ENCODE measurements at regions not wholly inside any gene's neighbourhood (a gene's known extent, or its start where the extent isn't known, plus 50 kb on each side); places are given as distances from the start of the nearest gene placed in this dataset.
"Not testable (repeated sequence)": the region's sequence is repeated elsewhere in the genome, so short reads cannot be mapped to it uniquely, and the experiment has no call there.

DNA sequence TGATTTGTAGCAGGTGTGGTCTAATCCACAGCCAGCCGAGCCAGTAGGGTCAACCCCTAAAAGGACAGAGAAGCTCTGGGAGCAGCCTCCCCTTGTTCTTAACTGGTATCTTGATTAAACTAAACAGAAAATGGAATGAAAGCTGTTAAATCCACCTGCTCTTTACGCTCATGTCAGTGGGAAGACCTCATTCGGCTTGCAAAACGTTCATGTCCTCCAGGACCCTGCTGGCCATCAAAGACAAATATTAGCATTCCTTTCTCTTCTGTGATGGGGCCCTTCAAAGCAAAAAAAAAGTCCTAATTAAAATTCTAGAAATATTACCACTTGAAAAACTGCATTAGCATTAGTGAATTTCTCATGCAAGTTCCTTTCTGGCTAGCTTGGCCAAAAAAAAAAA lies 355.0 kb downstream of the ANAPC1 start:
- H3K4me3 Mint-ChIP-seq; H3K27me3 Mint-ChIP-seq (ENCODE audit: insufficient read depth); H3K9me3 Mint-ChIP-seq; H3K27ac Mint-ChIP-seq; H3K36me3 Mint-ChIP-seq (ENCODE audit: low read depth); DNase-seq (ENCODE audit: low spot score); intact Hi-C loops (cut with micrococcal nuclease): not testable (repeated sequence)
- H3K4me1 Mint-ChIP-seq (ENCODE audit: low read depth): peaks cover 30% of the 10 kb centered on the region

DNA sequence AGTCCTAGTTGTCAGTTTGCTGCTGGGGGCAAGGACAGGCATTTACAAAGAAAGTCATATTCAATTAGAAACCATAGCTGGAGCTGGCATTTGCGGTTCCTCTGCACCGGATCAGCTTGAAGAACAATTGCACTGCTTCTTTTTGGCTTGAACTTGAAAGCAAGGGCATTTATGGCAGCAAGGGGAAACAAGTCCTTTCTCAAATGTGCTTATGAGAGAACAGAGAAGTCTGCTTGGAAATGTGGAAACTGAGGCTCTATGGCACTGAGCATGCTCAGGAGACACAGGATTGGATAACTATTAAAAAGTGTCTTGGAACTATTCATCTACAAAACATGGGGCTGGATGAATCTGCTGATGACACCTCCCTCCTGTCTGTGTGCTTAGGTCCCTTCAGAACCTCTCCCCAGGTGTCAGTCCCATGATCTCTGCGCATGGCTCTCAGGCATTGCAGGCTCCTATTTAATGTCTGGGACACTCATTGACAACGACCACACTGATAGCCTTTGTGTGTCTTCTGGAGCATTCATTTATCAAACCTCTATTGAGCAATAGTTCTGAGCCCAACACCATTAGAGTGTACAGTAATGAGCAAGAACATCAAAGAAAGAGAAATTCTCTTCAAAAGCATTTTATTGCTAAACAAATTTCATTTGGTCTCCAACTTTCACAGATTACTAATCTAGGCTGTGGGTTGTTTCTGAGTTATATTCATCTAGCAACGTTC lies 353.6 kb downstream of the ANAPC1 start:
- intact Hi-C loops (cut with micrococcal nuclease); H3K9me3 Mint-ChIP-seq; H3K4me3 Mint-ChIP-seq: not testable (repeated sequence)

DNA sequence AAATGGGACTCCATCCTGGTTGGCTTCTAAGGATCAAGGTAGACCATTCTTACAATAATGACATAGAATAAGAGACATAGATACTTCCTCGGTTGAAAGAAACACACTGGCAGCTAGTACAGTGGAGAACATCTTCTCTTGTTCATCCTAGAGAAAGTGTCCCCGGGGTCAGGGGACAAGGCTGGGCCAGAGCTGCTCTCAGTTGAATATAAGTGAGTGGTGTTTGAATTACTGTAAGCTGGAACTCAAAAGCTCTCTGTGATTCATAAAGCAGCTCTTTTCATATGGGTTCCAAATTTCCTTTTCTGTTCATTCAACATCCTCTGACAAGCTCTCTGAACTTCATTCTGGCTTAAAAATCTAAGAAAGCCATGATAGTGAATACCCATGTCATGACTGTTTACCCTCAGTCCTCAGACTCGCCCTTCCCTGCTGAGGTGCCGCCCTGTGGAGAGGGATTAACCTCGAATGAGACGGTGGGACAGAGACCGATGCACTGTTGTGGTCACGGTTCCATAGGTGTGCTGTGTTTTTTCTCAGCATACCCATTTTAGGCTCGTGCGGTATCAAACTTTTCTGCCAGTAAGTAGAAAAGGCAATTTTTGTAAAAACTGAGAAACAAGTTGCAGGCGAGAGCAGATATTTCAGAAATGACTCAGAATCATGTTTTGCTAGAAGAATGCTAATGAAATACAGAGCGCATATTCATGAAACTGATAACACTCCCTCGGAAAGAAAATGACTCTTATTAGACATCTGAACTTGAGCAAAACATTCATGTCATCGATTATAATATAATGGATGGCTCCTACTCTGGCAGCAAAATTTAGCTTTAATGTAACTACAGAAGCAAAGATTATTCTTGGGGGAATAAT lies 351.1 kb downstream of the ANAPC1 start:
- Mint-ChIP-seq H3K36me3 (ENCODE audit: low read depth) (peaks cover 12% of the 10 kb centered on the region), H3K4me1 (ENCODE audit: low read depth) (peaks cover 46% of the 10 kb centered on the region), H3K4me3 (peak overlapping the region; percentile 74), H3K27ac (peak overlapping the region; percentile 96)
- H3K9me3 Mint-ChIP-seq; intact Hi-C loops (cut with micrococcal nuclease); H3K27me3 Mint-ChIP-seq (ENCODE audit: insufficient read depth): not testable (repeated sequence)
- DNase-seq (ENCODE audit: low spot score): peak; percentile 30

More for the DNA sequence above, 353.6 kb downstream of the ANAPC1 start:
- H3K36me3 Mint-ChIP-seq (ENCODE audit: low read depth); H3K27ac Mint-ChIP-seq; H3K27me3 Mint-ChIP-seq (ENCODE audit: insufficient read depth); DNase-seq (ENCODE audit: low spot score): not testable (repeated sequence)
- peaks cover 33% of the 10 kb centered on the region for H3K4me1 Mint-ChIP-seq (ENCODE audit: low read depth)

GRCh38 chr2:111533557-111534247 lies 350.3 kb downstream of the ANAPC1 start:
- peaks cover 10% of the 10 kb centered on the region for H3K36me3 Mint-ChIP-seq (ENCODE audit: low read depth)
- peak overlapping the region; percentile 85 for H3K27ac Mint-ChIP-seq
- peaks cover 42% of the 10 kb centered on the region for H3K4me1 Mint-ChIP-seq (ENCODE audit: low read depth)
- DNase-seq (ENCODE audit: low spot score); H3K9me3 Mint-ChIP-seq; intact Hi-C loops (cut with micrococcal nuclease); H3K27me3 Mint-ChIP-seq (ENCODE audit: insufficient read depth): not testable (repeated sequence)
- H3K4me3 Mint-ChIP-seq: peak overlapping the region; percentile 52

GRCh38 chr2:111534910-111535352 lies 349.1 kb downstream of the ANAPC1 start:
- intact Hi-C loops (cut with micrococcal nuclease): no loop called here
- Mint-ChIP-seq H3K4me1 (ENCODE audit: low read depth) (peaks cover 42% of the 10 kb centered on the region), H3K36me3 (ENCODE audit: low read depth) (peaks cover 10% of the 10 kb centered on the region), H3K9me3 (peaks cover 8% of the 10 kb centered on the region), H3K27me3 (ENCODE audit: insufficient read depth) (no peaks in the 10 kb centered on the region), H3K27ac (peak overlapping the region; percentile 45), H3K4me3 (peak overlapping the region; percentile 29)
- no peak for DNase-seq (ENCODE audit: low spot score)

GRCh38 chr2:111535404-111535803 lies 348.6 kb downstream of the ANAPC1 start:
- no peak overlapping the region for H3K27ac Mint-ChIP-seq
- H3K4me1 Mint-ChIP-seq (ENCODE audit: low read depth): peaks cover 40% of the 10 kb centered on the region
- intact Hi-C loops (cut with micrococcal nuclease): no loop called here
- no peak overlapping the region for H3K4me3 Mint-ChIP-seq
- no peak for DNase-seq (ENCODE audit: low spot score)
- H3K36me3 Mint-ChIP-seq (ENCODE audit: low read depth): peaks cover 10% of the 10 kb centered on the region
- no peaks in the 10 kb centered on the region for H3K27me3 Mint-ChIP-seq (ENCODE audit: insufficient read depth)
- H3K9me3 Mint-ChIP-seq: peaks cover 8% of the 10 kb centered on the region

DNA sequence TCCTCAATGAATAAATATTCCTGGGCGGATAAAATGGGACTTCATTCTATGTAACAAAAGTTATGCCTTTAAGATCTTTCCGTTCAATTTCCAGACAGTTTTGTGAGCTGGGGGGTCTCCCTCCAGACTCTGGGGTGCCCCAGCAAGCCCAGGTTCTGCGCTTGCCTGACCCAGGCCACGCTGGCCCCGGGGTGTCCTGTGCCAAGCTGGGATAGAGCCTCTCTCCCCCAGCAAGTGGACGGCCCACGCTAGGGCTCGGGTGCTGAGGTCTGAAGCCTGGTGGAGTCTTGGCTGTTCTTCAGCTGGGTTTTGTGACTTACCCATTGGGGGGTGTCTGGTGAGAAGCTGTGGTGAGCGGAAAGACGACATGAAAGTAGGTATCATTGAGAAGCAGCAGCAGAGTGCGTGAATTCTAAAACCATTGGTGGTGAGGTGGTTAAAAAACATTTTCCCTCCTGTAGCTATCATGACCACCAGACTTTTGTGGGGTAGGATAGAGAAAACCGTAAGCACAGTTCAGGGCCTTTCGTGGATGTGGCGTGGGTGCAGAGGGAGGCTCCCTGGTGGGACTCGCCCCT lies 346.8 kb downstream of the ANAPC1 start:
- Mint-ChIP-seq H3K4me3 (no peak overlapping the region), H3K4me1 (ENCODE audit: low read depth) (peaks cover 38% of the 10 kb centered on the region), H3K36me3 (ENCODE audit: low read depth) (peaks cover 10% of the 10 kb centered on the region), H3K27me3 (ENCODE audit: insufficient read depth) (no peaks in the 10 kb centered on the region), H3K27ac (no peak overlapping the region), H3K9me3 (peaks cover 8% of the 10 kb centered on the region)
- intact Hi-C loops (cut with micrococcal nuclease): no loop called here
- no peak for DNase-seq (ENCODE audit: low spot score)

DNA sequence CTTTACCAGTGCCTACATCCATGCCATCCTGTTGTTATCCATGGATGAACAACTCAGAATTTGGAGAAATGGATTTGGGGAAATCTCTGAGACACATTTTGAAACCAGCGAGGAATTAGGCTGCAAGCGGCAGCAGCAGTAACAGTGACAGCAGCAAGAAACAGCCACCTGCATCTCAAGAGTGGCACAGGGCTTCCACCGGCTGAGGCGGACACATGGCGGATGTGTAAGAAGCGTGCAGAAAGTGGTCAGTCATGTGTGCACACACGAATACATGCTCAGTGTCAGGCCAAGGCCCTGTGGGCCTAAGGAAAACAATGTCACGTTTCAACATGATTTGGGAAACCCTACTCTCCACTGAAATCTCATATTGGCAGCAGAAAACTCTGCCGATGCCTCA lies 344.0 kb downstream of the ANAPC1 start:
- H3K4me1 Mint-ChIP-seq (ENCODE audit: low read depth): peaks cover 18% of the 10 kb centered on the region
- intact Hi-C loops (cut with micrococcal nuclease): not testable (repeated sequence)

DNA sequence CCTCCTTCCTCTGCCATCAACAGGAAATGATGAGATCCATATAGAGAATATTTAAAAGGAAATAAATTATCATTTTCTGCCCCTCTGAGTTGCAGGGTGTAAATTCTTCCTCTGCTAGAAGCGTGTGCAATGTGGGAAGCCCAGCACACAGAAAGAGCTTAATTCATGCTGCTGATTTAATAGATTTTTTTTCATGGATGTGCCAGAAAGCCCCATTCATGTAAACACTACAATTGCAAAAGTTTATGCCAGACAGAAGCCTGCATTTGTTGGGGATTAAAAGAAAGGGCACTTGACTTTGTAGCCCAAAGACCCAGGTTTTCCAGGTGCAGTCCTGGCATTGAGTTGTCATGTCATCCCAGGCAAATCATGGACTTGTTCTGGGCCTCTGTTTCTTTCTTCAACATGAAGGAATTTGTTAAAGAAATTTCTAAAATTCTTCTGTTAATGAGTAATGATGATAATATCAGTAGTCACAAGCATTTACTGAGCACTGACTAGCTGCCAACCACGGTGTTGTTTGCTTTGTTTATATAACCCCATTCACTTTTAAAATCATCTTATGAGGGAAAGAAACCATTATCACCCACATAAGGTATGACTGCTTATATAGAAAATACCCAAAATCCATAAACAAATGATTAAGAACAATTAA lies 341.7 kb downstream of the ANAPC1 start:
- H3K4me1 Mint-ChIP-seq (ENCODE audit: low read depth); DNase-seq (ENCODE audit: low spot score); H3K27ac Mint-ChIP-seq; intact Hi-C loops (cut with micrococcal nuclease); H3K9me3 Mint-ChIP-seq; H3K27me3 Mint-ChIP-seq (ENCODE audit: insufficient read depth); H3K36me3 Mint-ChIP-seq (ENCODE audit: low read depth); H3K4me3 Mint-ChIP-seq: not testable (repeated sequence)

More for the DNA sequence above, 344.0 kb downstream of the ANAPC1 start:
- Mint-ChIP-seq H3K36me3 (ENCODE audit: low read depth) (peaks cover 11% of the 10 kb centered on the region), H3K9me3 (peaks cover 16% of the 10 kb centered on the region)
- not testable (repeated sequence) for H3K27me3 Mint-ChIP-seq (ENCODE audit: insufficient read depth); H3K4me3 Mint-ChIP-seq; DNase-seq (ENCODE audit: low spot score); H3K27ac Mint-ChIP-seq

DNA sequence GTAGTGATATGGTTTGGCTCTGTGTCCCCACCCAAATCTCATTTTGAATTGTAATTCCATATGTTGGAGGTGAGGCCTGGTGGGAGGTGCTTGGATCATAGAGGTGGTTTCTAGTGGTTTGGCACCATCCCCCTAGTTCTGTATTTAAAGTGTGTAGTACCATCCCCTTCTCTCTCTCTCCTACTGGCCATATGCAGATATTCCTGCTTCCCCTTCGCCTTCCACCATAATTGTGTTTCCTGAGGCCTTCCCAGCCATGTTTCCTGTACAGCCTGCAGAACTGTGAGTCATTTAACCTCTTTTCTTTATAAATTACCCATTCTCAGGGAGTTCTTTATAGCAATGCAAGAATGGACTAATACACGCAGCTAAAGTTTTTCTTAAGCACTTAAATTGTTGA lies 340.0 kb downstream of the ANAPC1 start:
- H3K4me1 Mint-ChIP-seq (ENCODE audit: low read depth); H3K36me3 Mint-ChIP-seq (ENCODE audit: low read depth); DNase-seq (ENCODE audit: low spot score); H3K4me3 Mint-ChIP-seq; H3K27ac Mint-ChIP-seq; H3K9me3 Mint-ChIP-seq; intact Hi-C loops (cut with micrococcal nuclease); H3K27me3 Mint-ChIP-seq (ENCODE audit: insufficient read depth): not testable (repeated sequence)

- H3K4me3 Mint-ChIP-seq; H3K36me3 Mint-ChIP-seq (ENCODE audit: low read depth); intact Hi-C loops (cut with micrococcal nuclease); H3K9me3 Mint-ChIP-seq; H3K27ac Mint-ChIP-seq; H3K27me3 Mint-ChIP-seq (ENCODE audit: insufficient read depth); H3K4me1 Mint-ChIP-seq (ENCODE audit: low read depth); DNase-seq (ENCODE audit: low spot score): not testable (repeated sequence)
Measured at GRCh38 chr2:111545723-111546431, 338.1 kb downstream of the ANAPC1 start.

DNA sequence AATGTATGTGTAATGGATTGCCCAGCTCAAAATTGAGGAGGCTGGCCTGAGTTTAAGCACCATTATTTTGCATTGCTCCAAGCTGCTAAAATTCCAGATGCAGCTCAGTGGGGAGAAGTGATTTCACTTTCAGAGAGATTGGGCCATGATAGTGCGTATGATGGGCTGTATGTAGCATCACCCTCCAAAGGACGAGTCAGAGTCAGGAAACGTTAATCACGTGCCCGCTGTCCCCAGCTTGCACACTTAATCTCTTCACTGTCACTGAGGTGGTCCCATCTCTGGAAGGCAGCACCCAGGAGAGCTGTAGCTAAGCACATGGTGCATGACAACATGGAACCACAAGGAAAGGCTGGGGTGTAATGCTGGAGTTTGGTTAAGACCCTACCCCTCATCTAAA lies 337.4 kb downstream of the ANAPC1 start:
- H3K4me1 Mint-ChIP-seq (ENCODE audit: low read depth); H3K27me3 Mint-ChIP-seq (ENCODE audit: insufficient read depth); DNase-seq (ENCODE audit: low spot score); H3K4me3 Mint-ChIP-seq; H3K36me3 Mint-ChIP-seq (ENCODE audit: low read depth); H3K27ac Mint-ChIP-seq; H3K9me3 Mint-ChIP-seq; intact Hi-C loops (cut with micrococcal nuclease): not testable (repeated sequence)
